ENCODE measurements at regions not wholly inside any gene's neighbourhood (a gene's known extent, or its start where the extent isn't known, plus 50 kb on each side); places are given as distances from the start of the nearest gene placed in this dataset.

DNA sequence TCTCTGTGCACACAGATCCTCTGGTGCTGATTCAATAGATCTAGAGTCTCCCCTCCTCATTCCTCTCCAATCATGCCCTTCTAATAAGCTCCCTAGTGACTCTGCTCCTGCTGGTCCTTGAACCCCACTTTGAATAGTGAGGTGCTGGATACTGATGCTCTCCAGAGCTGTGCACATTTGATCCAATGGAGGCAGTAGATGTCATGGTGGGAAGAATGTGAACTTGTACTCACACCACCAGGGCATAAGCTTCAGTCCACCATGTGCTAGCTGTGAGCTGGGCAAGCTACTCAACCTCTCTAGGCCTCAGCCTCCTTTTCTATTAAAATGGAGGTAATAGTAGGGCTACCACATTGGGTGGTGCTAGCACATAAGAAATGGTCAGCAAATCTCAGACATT is 241.1 kb downstream of the SPATA18 start:
- TF ChIP-seq YY1 (IDR thresholded peaks at IDR 0.05; ENCODE audit: insufficient read depth, insufficient read length), result no peak
- TF ChIP-seq ZNF274 (IDR thresholded peaks at IDR 0.05; ENCODE audit: low read depth, low read length), result no peak
- no peak for TF ChIP-seq SUZ12 (IDR thresholded peaks at IDR 0.05; ENCODE audit: extremely low read depth, insufficient read depth, insufficient read length)
